HG03521 (cell line): ENCODE measurements at regions not wholly inside any gene's neighbourhood (a gene's known extent, or its start where the extent isn't known, plus 50 kb on each side); places are given as distances from the start of the nearest gene placed in this dataset.

Experiments
- ATAC-seq: cut with Tn5 transposase; IDR thresholded peaks from one replicate; pipeline ENCODE4 v1.9.1; 2021; ENCODE audit warnings: mild to moderate bottlenecking, moderate library complexity; ENCODE audit not compliant: unreplicated experiment

DNA sequence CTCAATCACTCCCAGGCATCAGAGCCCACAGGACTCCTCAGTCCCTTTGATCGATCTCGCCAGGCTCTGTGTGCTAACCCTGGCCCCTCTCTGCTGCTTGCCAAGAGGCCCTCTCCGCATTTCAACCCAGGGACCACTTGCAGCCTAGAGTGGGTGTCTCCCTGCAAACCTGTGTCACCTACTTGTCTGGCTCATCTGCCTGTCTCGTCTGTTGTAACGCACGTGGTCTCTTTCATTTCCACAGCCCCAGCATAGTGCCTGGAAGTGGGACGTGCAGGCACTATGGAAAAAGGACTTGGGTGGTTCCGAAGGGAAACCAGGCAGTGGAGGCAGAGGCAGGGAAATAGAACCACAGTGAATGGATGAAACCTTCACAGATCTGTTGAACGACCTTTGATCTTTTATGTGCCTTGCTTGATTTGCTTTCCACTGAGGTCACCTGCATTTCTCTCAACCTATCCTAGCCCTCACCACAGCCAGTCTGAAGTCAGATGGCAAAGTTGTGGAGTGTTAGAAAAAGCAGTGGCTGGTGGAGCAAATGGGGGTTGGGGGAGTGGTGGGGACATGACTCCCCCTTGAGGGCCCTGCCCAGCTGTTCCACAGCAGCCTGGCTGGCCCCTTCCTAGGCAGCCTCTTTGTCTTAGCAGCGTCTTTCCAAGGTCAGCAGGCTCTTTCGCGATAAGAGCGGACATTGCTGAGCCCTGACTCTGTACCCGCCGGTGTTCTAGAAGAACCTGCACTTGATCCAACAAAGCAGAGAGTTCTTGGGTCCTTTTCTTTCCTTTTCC lies 55.8 kb upstream of the TAGAP start:
- ATAC-seq = no peak

- ATAC-seq = no peak
These were observed 55.2 kb upstream of the TAGAP start for GRCh38 chr6:159099961-159100360.

GRCh38 chr6:159099276-159099675 lies 54.5 kb upstream of the TAGAP start:
- ATAC-seq = no peak

DNA sequence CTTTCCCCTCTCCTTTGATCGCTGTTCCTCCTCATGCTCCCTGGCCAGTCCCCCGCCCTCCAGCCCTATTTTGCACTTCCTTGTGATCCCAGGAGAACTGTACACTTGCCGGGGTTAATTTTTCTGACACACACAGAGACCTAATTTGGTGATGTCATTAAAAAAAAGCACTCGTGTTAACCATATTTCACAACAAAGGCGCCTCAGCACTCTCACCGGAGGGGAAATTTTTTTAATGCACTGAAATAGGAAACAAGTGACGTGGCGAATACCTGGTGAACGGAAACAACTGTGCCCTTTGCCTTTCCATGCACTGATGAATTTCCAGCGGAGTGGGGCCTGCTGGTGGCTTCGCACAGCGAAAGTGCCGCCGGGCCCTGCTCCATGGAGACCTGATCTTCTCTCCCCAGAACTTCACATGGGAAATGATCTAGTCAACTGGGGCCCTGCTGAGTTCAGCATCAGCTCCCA lies 53.9 kb upstream of the TAGAP start:
- ATAC-seq = no peak

GRCh38 chr6:159097256-159097655 lies 52.5 kb upstream of the TAGAP start:
- no peak for ATAC-seq

GRCh38 chr6:159095616-159096015 lies 50.8 kb upstream of the TAGAP start:
- no peak for ATAC-seq

GRCh38 chr6:159094444-159095252 lies 49.9 kb upstream of the TAGAP start:
- no peak for ATAC-seq
